HEK293 (cell line): ENCODE measurements at regions not wholly inside any gene's neighbourhood (a gene's known extent, or its start where the extent isn't known, plus 50 kb on each side); places are given as distances from the start of the nearest gene placed in this dataset.

Source experiments
- CTCF ChIA-PET: fragments of 350-600 bp; formaldehyde crosslinking; extraction: SDS; loops from one replicate; lab custom pipeline; 2021; ENCODE audit warnings: antibody characterized with exemption; lab: Yijun Ruan, JAX
- POLR2A ChIA-PET: fragments of 300-600 bp; formaldehyde crosslinking; extraction: SDS; loops from one replicate; lab custom pipeline; 2020; ENCODE audit warnings: antibody characterized with exemption, inconsistent platforms; lab: Yijun Ruan, JAX
- H3K27ac ChIP-seq: fragments of 200-500 bp; sonication (Bioruptor generic); 2 replicates; pipeline ENCODE4 v1.5.1; 2014; ENCODE audit warnings: low read depth, low read length, control low read depth, inconsistent platforms; ENCODE audit errors: extremely low read depth
- H3K36me3 ChIP-seq, 2 experiments: fragments of 200-500 bp in 1 of 2; sonication (Bioruptor generic) in 1 of 2; 1 replicate in 1 of 2; 2 replicates in 1 of 2; pipeline ENCODE4 v1.5.1; 2014 to 2017; ENCODE audit warnings: inconsistent platforms in 2 of 2, low read length in 2 of 2; ENCODE audit not compliant: control insufficient read depth in 2 of 2, insufficient read depth in 1 of 2
- H3K4me1 ChIP-seq: fragments of 200-500 bp; sonication (Bioruptor generic); 2 replicates; pipeline ENCODE4 v1.5.1; 2014; ENCODE audit warnings: mild to moderate bottlenecking, low read length, inconsistent platforms; ENCODE audit not compliant: control insufficient read depth, insufficient read depth
- H3K4me3 ChIP-seq: 2 replicates; pipeline ENCODE4 v1.5.1; 2011; ENCODE audit warnings: low read depth, mild to moderate bottlenecking, control low read depth, low read length, moderate library complexity
- H3K9me3 ChIP-seq: fragments of 200-500 bp; sonication (Bioruptor generic); 2 replicates; pipeline ENCODE4 v1.5.1; 2014; ENCODE audit warnings: low read depth, low read length, inconsistent platforms; ENCODE audit not compliant: control insufficient read depth, insufficient read depth
- BCL11B ChIP-seq: fragments of 450-650 bp; formaldehyde crosslinking; IDR thresholded peaks from 2 replicates; pipeline ENCODE4 v1.5.1; 2016; ENCODE audit warnings: low read depth, missing biosample characterization, missing genetic modification characterization
- FEZF1 ChIP-seq: fragments of 450-650 bp; formaldehyde crosslinking; IDR thresholded peaks from 2 replicates; pipeline ENCODE4 v1.5.1; 2016; ENCODE audit warnings: missing biosample characterization, missing genetic modification characterization
- HOXC10 ChIP-seq: sonication (generic); formaldehyde crosslinking; IDR thresholded peaks from 2 replicates; pipeline ENCODE4 v1.8.1; 2023; ENCODE audit warnings: mild to moderate bottlenecking, missing genetic modification reagents
- KLF1 ChIP-seq: fragments of 450-650 bp; formaldehyde crosslinking; IDR thresholded peaks from 2 replicates; pipeline ENCODE4 v1.5.1; 2016; ENCODE audit warnings: missing biosample characterization, missing genetic modification characterization
- MZF1 ChIP-seq: fragments of 450-650 bp; formaldehyde crosslinking; IDR thresholded peaks from 2 replicates; pipeline ENCODE4 v1.5.1; 2017; ENCODE audit warnings: missing biosample characterization, missing genetic modification characterization, borderline replicate concordance
- PRDM1 ChIP-seq: fragments of 450-650 bp; formaldehyde crosslinking; IDR thresholded peaks from 2 replicates; pipeline ENCODE4; 2016; ENCODE audit warnings: missing biosample characterization, missing genetic modification characterization
- WT1 ChIP-seq: fragments of 450-650 bp; formaldehyde crosslinking; IDR thresholded peaks from 2 replicates; pipeline ENCODE4 v1.5.1; 2016; ENCODE audit warnings: missing biosample characterization, missing genetic modification characterization
- ZBTB48 ChIP-seq: fragments of 450-650 bp; formaldehyde crosslinking; IDR thresholded peaks from 2 replicates; pipeline ENCODE4 v1.5.1; 2016; ENCODE audit warnings: missing biosample characterization, missing genetic modification characterization
- ZBTB8A ChIP-seq: fragments of 450-650 bp; formaldehyde crosslinking; IDR thresholded peaks from 2 replicates; pipeline ENCODE4 v1.5.1; 2016; ENCODE audit warnings: missing biosample characterization, missing genetic modification characterization
- ZNF10 ChIP-seq: fragments of 450-650 bp; formaldehyde crosslinking; IDR thresholded peaks from 2 replicates; pipeline ENCODE4 v1.5.1; 2017; ENCODE audit warnings: missing biosample characterization, missing genetic modification characterization
- ZNF174 ChIP-seq: fragments of 450-650 bp; formaldehyde crosslinking; IDR thresholded peaks from 2 replicates; pipeline ENCODE4 v1.5.0; 2017; ENCODE audit warnings: missing biosample characterization, mild to moderate bottlenecking, missing genetic modification characterization
- ZNF221 ChIP-seq: fragments of 450-650 bp; formaldehyde crosslinking; IDR thresholded peaks from 2 replicates; pipeline ENCODE4 v1.5.1; 2017; ENCODE audit warnings: missing biosample characterization, missing genetic modification characterization, borderline replicate concordance
- ZNF26 ChIP-seq: fragments of 450-650 bp; formaldehyde crosslinking; IDR thresholded peaks from 2 replicates; pipeline ENCODE4 v1.5.1; 2016; ENCODE audit warnings: missing biosample characterization, missing genetic modification characterization
- ZNF274 ChIP-seq, 2 experiments: fragments of 200-500 bp in 1 of 2; fragments of 450-650 bp in 1 of 2; sonication (Bioruptor generic) in 1 of 2; formaldehyde crosslinking in 1 of 2; IDR thresholded peaks; 2 replicates each; pipeline versions ENCODE4 v1.5.1 to v1.6.1; 2014 to 2016; ENCODE audit warnings: borderline replicate concordance in 1 of 2, inconsistent platforms in 1 of 2, low read length in 1 of 2, missing biosample characterization in 1 of 2, missing genetic modification characterization in 1 of 2
- ZNF354C ChIP-seq: fragments of 450-650 bp; formaldehyde crosslinking; IDR thresholded peaks from 2 replicates; pipeline ENCODE4 v1.5.1; 2016; ENCODE audit warnings: missing biosample characterization, missing genetic modification characterization, low read depth, borderline replicate concordance
- ZNF416 ChIP-seq: fragments of 450-650 bp; formaldehyde crosslinking; IDR thresholded peaks from 2 replicates; pipeline ENCODE4 v1.5.1; 2016; ENCODE audit warnings: missing biosample characterization, missing genetic modification characterization
- ZNF423 ChIP-seq: fragments of 450-650 bp; formaldehyde crosslinking; IDR thresholded peaks from 2 replicates; pipeline ENCODE4 v1.5.1; 2016; ENCODE audit warnings: missing biosample characterization, missing genetic modification characterization
- ZNF488 ChIP-seq: fragments of 450-650 bp; formaldehyde crosslinking; IDR thresholded peaks from 2 replicates; pipeline ENCODE4 v1.5.1; 2016; ENCODE audit warnings: missing biosample characterization, missing genetic modification characterization
- ZNF514 ChIP-seq: fragments of 450-650 bp; formaldehyde crosslinking; IDR thresholded peaks from 2 replicates; pipeline ENCODE4 v1.5.1; 2016; ENCODE audit warnings: missing biosample characterization, missing genetic modification characterization
- ZNF549 ChIP-seq: fragments of 450-650 bp; IDR thresholded peaks from 2 replicates; pipeline ENCODE4 v1.5.1; 2018; ENCODE audit warnings: missing biosample characterization, missing genetic modification characterization, mild to moderate bottlenecking, inconsistent platforms, moderate library complexity
- ZNF629 ChIP-seq: fragments of 450-650 bp; formaldehyde crosslinking; IDR thresholded peaks from 2 replicates; pipeline ENCODE4 v1.5.1; 2017; ENCODE audit warnings: missing biosample characterization, missing genetic modification characterization
- ZNF660 ChIP-seq: fragments of 450-650 bp; IDR thresholded peaks from 2 replicates; pipeline ENCODE4 v1.5.1; 2018; ENCODE audit warnings: missing biosample characterization, mild to moderate bottlenecking, missing genetic modification characterization
- ZNF664 ChIP-seq: fragments of 450-650 bp; formaldehyde crosslinking; IDR thresholded peaks from 2 replicates; pipeline ENCODE4 v1.5.1; 2016; ENCODE audit warnings: missing biosample characterization, missing genetic modification characterization
- ZNF791 ChIP-seq: fragments of 450-650 bp; formaldehyde crosslinking; IDR thresholded peaks from 2 replicates; pipeline ENCODE4 v1.5.1; 2016; ENCODE audit warnings: missing biosample characterization, missing genetic modification characterization
- TF ChIP-seq, protein P1 (sequence below): fragments of 450-650 bp; formaldehyde crosslinking; IDR thresholded peaks from 2 replicates; pipeline ENCODE4; 2016; ENCODE audit warnings: missing biosample characterization, missing genetic modification characterization
- TF ChIP-seq, protein P2 (sequence below): fragments of 450-650 bp; formaldehyde crosslinking; IDR thresholded peaks from 2 replicates; pipeline ENCODE4 v1.5.1; 2016; ENCODE audit warnings: missing biosample characterization, missing genetic modification characterization
- TF ChIP-seq, protein P3 (sequence below): fragments of 450-650 bp; formaldehyde crosslinking; IDR thresholded peaks from 2 replicates; pipeline ENCODE4 v1.5.1; 2016; ENCODE audit warnings: missing biosample characterization, missing genetic modification characterization

DNA sequence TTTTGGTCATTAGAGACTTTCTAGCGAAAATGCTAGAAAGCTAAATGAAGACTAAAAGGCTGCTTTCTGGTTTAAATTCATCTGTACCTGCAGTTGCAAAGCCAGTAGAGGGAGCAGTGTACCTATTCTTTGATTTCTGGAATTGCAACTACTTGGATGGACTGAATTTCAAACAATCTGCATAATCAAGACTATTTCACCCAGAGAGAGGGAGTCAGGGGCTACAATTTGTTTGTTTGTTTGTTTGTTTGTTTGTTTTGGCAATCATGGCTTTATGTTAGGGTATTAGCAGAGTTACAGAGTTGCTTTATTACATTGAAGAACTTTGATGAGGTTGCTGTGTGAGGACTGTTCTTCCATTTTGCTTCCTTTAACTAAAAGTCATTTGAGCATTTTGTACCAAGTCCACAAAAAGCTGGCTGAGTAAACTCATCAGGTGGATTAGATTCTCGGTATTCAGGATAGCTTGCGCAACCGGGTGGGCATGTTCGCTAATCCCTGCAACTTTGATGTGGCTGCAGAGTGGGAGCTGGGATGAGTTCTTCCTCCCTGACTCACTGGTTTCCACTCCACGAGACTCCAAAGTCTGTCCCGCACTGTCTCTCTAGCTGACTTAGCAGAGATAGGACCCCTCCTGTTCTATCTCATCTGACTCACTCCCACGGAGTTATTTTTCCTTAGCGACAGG, 80.0 kb upstream of the TUT7 start (continued):
- TF ChIP-seq ZNF26 (tag by site-specific recombination) (no peak), ZNF629 (tag by site-specific recombination) (no peak), ZNF514 (tag by site-specific recombination) (no peak), ZBTB8A (tag by site-specific recombination) (no peak), PRDM1 (0 out of 2 replicates have a peak, but pooled peaks have one; percentile 14), ZNF274 (IDR thresholded peaks at IDR 0.05; ENCODE audit: low read length) (no peak), ZNF274 (tag by site-specific recombination; IDR thresholded peaks at IDR 0.05; ENCODE audit: borderline replicate concordance) (no peak), ZNF423 (tag by site-specific recombination) (no peak), ZNF174 (tag by site-specific recombination) (no peak), ZNF664 (tag by site-specific recombination) (no peak), ZNF549 (no peak)
- TF ChIP-seq, protein P1, sequence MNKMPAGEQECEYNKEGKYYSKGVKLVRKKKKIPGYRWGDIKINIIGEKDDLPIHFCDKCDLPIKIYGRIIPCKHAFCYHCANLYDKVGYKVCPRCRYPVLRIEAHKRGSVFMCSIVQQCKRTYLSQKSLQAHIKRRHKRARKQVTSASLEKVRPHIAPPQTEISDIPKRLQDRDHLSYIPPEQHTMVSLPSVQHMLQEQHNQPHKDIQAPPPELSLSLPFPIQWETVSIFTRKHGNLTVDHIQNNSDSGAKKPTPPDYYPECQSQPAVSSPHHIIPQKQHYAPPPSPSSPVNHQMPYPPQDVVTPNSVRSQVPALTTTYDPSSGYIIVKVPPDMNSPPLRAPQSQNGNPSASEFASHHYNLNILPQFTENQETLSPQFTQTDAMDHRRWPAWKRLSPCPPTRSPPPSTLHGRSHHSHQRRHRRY (tag by site-specific recombination), result no peak

- Histone ChIP-seq H3K4me1 (no peaks in the 10 kb centered on the region), H3K9me3 (no peaks in the 10 kb centered on the region), H3K27ac (no peak overlapping the region), H3K36me3 (no peaks in the 10 kb centered on the region), H3K4me3 (no peak overlapping the region)
- ChIA-PET POLR2A (interaction anchor here (0.6 kb wide), 1 partner anchor 719 kb away, joined by 4 read pairs; no protein-coding TSS in a partner anchor), CTCF (interaction anchor here (1.1 kb wide), 1 partner anchor 10 kb away, joined by 4 read pairs; no protein-coding TSS in a partner anchor)
- TF ChIP-seq ZNF660 (tag by site-specific recombination) (no peak), ZNF791 (tag by site-specific recombination) (no peak), ZNF221 (tag by site-specific recombination) (no peak), ZNF10 (no peak), FEZF1 (no peak), WT1 (tag by site-specific recombination) (no peak), KLF1 (tag by site-specific recombination) (no peak), HOXC10 (CRISPR knock-in tag) (no peak), MZF1 (no peak), BCL11B (tag by site-specific recombination) (no peak), ZNF488 (tag by site-specific recombination) (no peak), ZNF354C (tag by site-specific recombination) (no peak), ZNF416 (tag by site-specific recombination) (no peak), ZBTB48 (tag by site-specific recombination) (no peak)
- TF ChIP-seq, protein P2, sequence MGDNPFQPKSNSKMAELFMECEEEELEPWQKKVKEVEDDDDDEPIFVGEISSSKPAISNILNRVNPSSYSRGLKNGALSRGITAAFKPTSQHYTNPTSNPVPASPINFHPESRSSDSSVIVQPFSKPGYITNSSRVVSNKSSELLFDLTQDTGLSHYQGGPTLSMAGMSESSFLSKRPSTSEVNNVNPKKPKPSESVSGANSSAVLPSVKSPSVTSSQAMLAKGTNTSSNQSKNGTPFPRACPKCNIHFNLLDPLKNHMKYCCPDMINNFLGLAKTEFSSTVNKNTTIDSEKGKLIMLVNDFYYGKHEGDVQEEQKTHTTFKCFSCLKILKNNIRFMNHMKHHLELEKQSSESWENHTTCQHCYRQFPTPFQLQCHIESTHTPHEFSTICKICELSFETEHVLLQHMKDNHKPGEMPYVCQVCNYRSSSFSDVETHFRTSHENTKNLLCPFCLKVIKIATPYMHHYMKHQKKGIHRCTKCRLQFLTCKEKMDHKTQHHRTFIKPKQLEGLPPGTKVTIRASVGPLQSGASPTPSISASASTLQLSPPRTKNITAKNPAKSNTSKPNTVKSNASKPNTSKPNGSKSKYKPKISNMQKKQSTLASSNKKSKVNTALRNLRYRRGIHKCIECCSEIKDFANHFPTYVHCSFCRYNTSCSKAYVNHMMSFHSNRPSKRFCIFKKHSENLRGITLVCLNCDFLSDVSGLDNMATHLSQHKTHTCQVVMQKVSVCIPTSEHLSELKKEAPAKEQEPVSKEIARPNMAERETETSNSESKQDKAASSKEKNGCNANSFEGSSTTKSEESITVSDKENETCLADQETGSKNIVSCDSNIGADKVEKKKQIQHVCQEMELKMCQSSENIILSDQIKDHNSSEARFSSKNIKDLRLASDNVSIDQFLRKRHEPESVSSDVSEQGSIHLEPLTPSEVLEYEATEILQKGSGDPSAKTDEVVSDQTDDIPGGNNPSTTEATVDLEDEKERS (tag by site-specific recombination), result no peak
- TF ChIP-seq, protein P3, sequence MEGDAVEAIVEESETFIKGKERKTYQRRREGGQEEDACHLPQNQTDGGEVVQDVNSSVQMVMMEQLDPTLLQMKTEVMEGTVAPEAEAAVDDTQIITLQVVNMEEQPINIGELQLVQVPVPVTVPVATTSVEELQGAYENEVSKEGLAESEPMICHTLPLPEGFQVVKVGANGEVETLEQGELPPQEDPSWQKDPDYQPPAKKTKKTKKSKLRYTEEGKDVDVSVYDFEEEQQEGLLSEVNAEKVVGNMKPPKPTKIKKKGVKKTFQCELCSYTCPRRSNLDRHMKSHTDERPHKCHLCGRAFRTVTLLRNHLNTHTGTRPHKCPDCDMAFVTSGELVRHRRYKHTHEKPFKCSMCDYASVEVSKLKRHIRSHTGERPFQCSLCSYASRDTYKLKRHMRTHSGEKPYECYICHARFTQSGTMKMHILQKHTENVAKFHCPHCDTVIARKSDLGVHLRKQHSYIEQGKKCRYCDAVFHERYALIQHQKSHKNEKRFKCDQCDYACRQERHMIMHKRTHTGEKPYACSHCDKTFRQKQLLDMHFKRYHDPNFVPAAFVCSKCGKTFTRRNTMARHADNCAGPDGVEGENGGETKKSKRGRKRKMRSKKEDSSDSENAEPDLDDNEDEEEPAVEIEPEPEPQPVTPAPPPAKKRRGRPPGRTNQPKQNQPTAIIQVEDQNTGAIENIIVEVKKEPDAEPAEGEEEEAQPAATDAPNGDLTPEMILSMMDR (tag by site-specific recombination), result no peak
These were observed 70.2 kb upstream of the TUT7 start for GRCh38 chr9:86424251-86424891.
